Fibroblast of skin of left quadriceps (primary cell): ENCODE measurements at regions not wholly inside any gene's neighbourhood (a gene's known extent, or its start where the extent isn't known, plus 50 kb on each side); places are given as distances from the start of the nearest gene placed in this dataset.

Source experiments
- DNase-seq, 2 experiments: peaks; one replicate each; pipeline ENCODE4 v3.0.0-alpha.2; 2013; ENCODE audit warnings: low read depth in 2 of 2

- no peak for DNase-seq
Observed at GRCh38 chr12:78585132-78585531, 279.4 kb upstream of the SYT1 start.

GRCh38 chr12:78586790-78587189 is 277.8 kb upstream of the SYT1 start:
- no peak for DNase-seq

GRCh38 chr12:78599366-78599765 is 265.2 kb upstream of the SYT1 start:
- DNase-seq: no peak

GRCh38 chr12:78600541-78600940 is 264.0 kb upstream of the SYT1 start:
- no peak for DNase-seq

- no peak for DNase-seq
Observed at GRCh38 chr12:78611504-78611903, 253.1 kb upstream of the SYT1 start.

- no peak for DNase-seq
Observed at GRCh38 chr12:78612190-78612589, 252.4 kb upstream of the SYT1 start.

GRCh38 chr12:78617683-78618082 is 246.9 kb upstream of the SYT1 start:
- no peak for DNase-seq

- no peak for DNase-seq
Observed at GRCh38 chr12:78622529-78623195, 241.9 kb upstream of the SYT1 start.

- DNase-seq: no peak
Observed at GRCh38 chr12:78628491-78629100, 236.0 kb upstream of the SYT1 start.

- peak; percentile 19 to 23 for DNase-seq
Observed at GRCh38 chr12:78636231-78636855, 228.2 kb upstream of the SYT1 start.

GRCh38 chr12:78641837-78642423 is 222.6 kb upstream of the SYT1 start:
- no peak for DNase-seq

- peak; percentile 72 for DNase-seq
Observed at GRCh38 chr12:78645956-78646355, 218.6 kb upstream of the SYT1 start.

GRCh38 chr12:78651755-78652154 is 212.8 kb upstream of the SYT1 start:
- DNase-seq: no peak

GRCh38 chr12:78666584-78666983 is 198.0 kb upstream of the SYT1 start:
- DNase-seq: no peak

GRCh38 chr12:78671295-78671694 is 193.3 kb upstream of the SYT1 start:
- peak; percentile 57 for DNase-seq

GRCh38 chr12:78672033-78672432 is 192.5 kb upstream of the SYT1 start:
- no peak for DNase-seq

- peak; percentile 13 to 16 for DNase-seq
Observed at GRCh38 chr12:78674311-78675090, 190.1 kb upstream of the SYT1 start.

GRCh38 chr12:78680596-78680995 is 184.0 kb upstream of the SYT1 start:
- DNase-seq: no peak

GRCh38 chr12:78683031-78683430 is 181.5 kb upstream of the SYT1 start:
- no peak for DNase-seq

GRCh38 chr12:78683626-78684025 is 180.9 kb upstream of the SYT1 start:
- DNase-seq: no peak

GRCh38 chr12:78684419-78684818 is 180.2 kb upstream of the SYT1 start:
- DNase-seq: no peak

GRCh38 chr12:78695749-78696148 is 168.8 kb upstream of the SYT1 start:
- DNase-seq: no peak
